HepG2 (cell line): ENCODE measurements at regions not wholly inside any gene's neighbourhood (a gene's known extent, or its start where the extent isn't known, plus 50 kb on each side); places are given as distances from the start of the nearest gene placed in this dataset.

Source experiments
- ATF3 ChIP-seq: sonication (generic); formaldehyde crosslinking; IDR thresholded peaks from 2 replicates; pipeline ENCODE4 v1.4.0; 2020; ENCODE audit warnings: missing genetic modification reagents
- HOXD1 ChIP-seq: sonication (generic); formaldehyde crosslinking; IDR thresholded peaks from 2 replicates; pipeline ENCODE4 v1.5.0; 2020; ENCODE audit warnings: missing genetic modification reagents
- KLF12 ChIP-seq: sonication (generic); formaldehyde crosslinking; IDR thresholded peaks from 2 replicates; pipeline ENCODE4 v1.4.0; 2020; ENCODE audit warnings: missing genetic modification reagents, borderline replicate concordance
- MXD4 ChIP-seq: IDR thresholded peaks from 2 replicates; pipeline ENCODE4 v1.6.1; 2016; ENCODE audit warnings: mild to moderate bottlenecking, missing biosample characterization, missing genetic modification reagents
- ZEB1 ChIP-seq: IDR thresholded peaks from 2 replicates; pipeline ENCODE4 v1.6.1; 2012; ENCODE audit warnings: mild to moderate bottlenecking, low read depth, inconsistent platforms; ENCODE audit not compliant: insufficient replicate concordance
- ZNF3 ChIP-seq: IDR thresholded peaks from 2 replicates; pipeline ENCODE4 v1.7.0; 2017; ENCODE audit warnings: inconsistent platforms
- ZNF337 ChIP-seq: sonication (generic); formaldehyde crosslinking; IDR thresholded peaks from 2 replicates; pipeline ENCODE4 v1.5.1; 2020; ENCODE audit warnings: missing genetic modification reagents, low read depth, mild to moderate bottlenecking, borderline replicate concordance
- ZNF484 ChIP-seq: sonication (generic); formaldehyde crosslinking; IDR thresholded peaks from 2 replicates; pipeline ENCODE4 v1.5.1; 2020; ENCODE audit warnings: mild to moderate bottlenecking, low read depth, missing genetic modification reagents, borderline replicate concordance
- ZNF564 ChIP-seq: sonication (generic); formaldehyde crosslinking; IDR thresholded peaks from 2 replicates; pipeline ENCODE4 v1.8.1; 2023; ENCODE audit warnings: mild to moderate bottlenecking, missing genetic modification reagents
- TF ChIP-seq, protein P1 (sequence below): sonication (generic); formaldehyde crosslinking; IDR thresholded peaks from 2 replicates; pipeline ENCODE4 v1.4.0; 2020; ENCODE audit warnings: mild to moderate bottlenecking, missing genetic modification reagents

GRCh38 chr10:121325490-121326231, 272.6 kb downstream of the FGFR2 start (continued):
- TF ChIP-seq, protein P1, sequence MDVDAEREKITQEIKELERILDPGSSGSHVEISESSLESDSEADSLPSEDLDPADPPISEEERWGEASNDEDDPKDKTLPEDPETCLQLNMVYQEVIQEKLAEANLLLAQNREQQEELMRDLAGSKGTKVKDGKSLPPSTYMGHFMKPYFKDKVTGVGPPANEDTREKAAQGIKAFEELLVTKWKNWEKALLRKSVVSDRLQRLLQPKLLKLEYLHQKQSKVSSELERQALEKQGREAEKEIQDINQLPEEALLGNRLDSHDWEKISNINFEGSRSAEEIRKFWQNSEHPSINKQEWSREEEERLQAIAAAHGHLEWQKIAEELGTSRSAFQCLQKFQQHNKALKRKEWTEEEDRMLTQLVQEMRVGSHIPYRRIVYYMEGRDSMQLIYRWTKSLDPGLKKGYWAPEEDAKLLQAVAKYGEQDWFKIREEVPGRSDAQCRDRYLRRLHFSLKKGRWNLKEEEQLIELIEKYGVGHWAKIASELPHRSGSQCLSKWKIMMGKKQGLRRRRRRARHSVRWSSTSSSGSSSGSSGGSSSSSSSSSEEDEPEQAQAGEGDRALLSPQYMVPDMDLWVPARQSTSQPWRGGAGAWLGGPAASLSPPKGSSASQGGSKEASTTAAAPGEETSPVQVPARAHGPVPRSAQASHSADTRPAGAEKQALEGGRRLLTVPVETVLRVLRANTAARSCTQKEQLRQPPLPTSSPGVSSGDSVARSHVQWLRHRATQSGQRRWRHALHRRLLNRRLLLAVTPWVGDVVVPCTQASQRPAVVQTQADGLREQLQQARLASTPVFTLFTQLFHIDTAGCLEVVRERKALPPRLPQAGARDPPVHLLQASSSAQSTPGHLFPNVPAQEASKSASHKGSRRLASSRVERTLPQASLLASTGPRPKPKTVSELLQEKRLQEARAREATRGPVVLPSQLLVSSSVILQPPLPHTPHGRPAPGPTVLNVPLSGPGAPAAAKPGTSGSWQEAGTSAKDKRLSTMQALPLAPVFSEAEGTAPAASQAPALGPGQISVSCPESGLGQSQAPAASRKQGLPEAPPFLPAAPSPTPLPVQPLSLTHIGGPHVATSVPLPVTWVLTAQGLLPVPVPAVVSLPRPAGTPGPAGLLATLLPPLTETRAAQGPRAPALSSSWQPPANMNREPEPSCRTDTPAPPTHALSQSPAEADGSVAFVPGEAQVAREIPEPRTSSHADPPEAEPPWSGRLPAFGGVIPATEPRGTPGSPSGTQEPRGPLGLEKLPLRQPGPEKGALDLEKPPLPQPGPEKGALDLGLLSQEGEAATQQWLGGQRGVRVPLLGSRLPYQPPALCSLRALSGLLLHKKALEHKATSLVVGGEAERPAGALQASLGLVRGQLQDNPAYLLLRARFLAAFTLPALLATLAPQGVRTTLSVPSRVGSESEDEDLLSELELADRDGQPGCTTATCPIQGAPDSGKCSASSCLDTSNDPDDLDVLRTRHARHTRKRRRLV: no peak
- TF ChIP-seq ATF3 (no peak), KLF12 (CRISPR knock-in tag) (no peak), ZNF564 (CRISPR knock-in tag) (no peak), ZEB1 (no peak), HOXD1 (CRISPR knock-in tag) (no peak), MXD4 (CRISPR knock-in tag) (no peak), ZNF337 (CRISPR knock-in tag) (no peak), ZNF3 (CRISPR knock-in tag) (no peak), ZNF484 (CRISPR knock-in tag) (no peak)
